Mesothelial cell of epicardium (in vitro differentiated cells): ENCODE measurements at regions not wholly inside any gene's neighbourhood (a gene's known extent, or its start where the extent isn't known, plus 50 kb on each side); places are given as distances from the start of the nearest gene placed in this dataset.

Experiments used
- DNase-seq, 2 experiments: peaks; one replicate each; pipeline ENCODE4 v3.0.0; 2021; ENCODE audit warnings: low spot score in 2 of 2; ENCODE audit not compliant: unreplicated experiment in 2 of 2
- H3K27ac Mint-ChIP-seq: 2 replicates; pipeline ENCODE4 v1.8.0; 2021; ENCODE audit warnings: mixed read lengths
- H3K27me3 Mint-ChIP-seq: 2 replicates; pipeline ENCODE4 v1.8.0; 2021; ENCODE audit warnings: low read depth, mixed read lengths
- H3K36me3 Mint-ChIP-seq: 2 replicates; pipeline ENCODE4 v1.8.0; 2021; ENCODE audit warnings: mixed read lengths
- H3K4me1 Mint-ChIP-seq: 2 replicates; pipeline ENCODE4 v1.8.0; 2021; ENCODE audit warnings: mixed read lengths
- H3K4me3 Mint-ChIP-seq: 2 replicates; pipeline ENCODE4 v1.8.0; 2021; ENCODE audit warnings: mild to moderate bottlenecking, moderate library complexity, mixed read lengths
- H3K9me3 Mint-ChIP-seq: 2 replicates; pipeline ENCODE4 v1.8.0; 2021; ENCODE audit warnings: mixed read lengths
- TF ChIP-seq, protein P1 (sequence below): fragments of 200-600 bp; sonication (generic); IDR thresholded peaks from one replicate; pipeline ENCODE4 v1.5.0; 2021; ENCODE audit warnings: antibody characterized with exemption; ENCODE audit not compliant: unreplicated experiment

DNA sequence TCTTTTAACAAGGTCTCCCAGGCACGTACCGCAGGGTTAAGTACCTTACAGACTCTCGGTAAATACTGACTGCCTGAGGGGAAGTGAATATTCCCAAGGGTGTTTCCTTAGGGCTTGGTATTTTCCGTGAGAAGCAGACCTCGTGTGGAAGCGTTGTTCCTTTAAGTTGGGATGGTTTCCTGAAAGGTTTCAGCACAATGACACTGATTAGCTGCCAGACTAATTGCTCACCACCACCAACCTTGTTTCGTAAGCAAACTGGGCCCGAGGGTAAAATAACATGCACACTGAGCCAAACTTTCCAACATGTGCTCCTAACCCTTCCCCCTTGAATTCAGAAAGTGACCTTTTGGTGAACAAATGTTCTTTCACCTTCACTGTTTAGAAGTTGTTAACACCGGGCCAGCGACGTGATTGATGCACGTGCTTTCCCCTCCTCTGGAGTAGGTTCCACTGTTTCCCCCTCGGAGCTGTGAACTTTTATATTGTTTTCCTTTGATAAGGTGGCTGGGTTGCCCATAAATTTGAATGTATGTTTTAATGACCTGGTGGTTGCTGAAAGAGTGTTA, 128.1 kb upstream of the RPS23 start:
- Mint-ChIP-seq H3K9me3 (peaks cover 37% of the 10 kb centered on the region), H3K27me3 (no peaks in the 10 kb centered on the region), H3K36me3 (peaks cover 13% of the 10 kb centered on the region), H3K27ac (no peak overlapping the region), H3K4me1 (no peaks in the 10 kb centered on the region), H3K4me3 (no peak overlapping the region)
- DNase-seq, result no peak
- TF ChIP-seq, protein P1, sequence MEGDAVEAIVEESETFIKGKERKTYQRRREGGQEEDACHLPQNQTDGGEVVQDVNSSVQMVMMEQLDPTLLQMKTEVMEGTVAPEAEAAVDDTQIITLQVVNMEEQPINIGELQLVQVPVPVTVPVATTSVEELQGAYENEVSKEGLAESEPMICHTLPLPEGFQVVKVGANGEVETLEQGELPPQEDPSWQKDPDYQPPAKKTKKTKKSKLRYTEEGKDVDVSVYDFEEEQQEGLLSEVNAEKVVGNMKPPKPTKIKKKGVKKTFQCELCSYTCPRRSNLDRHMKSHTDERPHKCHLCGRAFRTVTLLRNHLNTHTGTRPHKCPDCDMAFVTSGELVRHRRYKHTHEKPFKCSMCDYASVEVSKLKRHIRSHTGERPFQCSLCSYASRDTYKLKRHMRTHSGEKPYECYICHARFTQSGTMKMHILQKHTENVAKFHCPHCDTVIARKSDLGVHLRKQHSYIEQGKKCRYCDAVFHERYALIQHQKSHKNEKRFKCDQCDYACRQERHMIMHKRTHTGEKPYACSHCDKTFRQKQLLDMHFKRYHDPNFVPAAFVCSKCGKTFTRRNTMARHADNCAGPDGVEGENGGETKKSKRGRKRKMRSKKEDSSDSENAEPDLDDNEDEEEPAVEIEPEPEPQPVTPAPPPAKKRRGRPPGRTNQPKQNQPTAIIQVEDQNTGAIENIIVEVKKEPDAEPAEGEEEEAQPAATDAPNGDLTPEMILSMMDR, result no peak

DNA sequence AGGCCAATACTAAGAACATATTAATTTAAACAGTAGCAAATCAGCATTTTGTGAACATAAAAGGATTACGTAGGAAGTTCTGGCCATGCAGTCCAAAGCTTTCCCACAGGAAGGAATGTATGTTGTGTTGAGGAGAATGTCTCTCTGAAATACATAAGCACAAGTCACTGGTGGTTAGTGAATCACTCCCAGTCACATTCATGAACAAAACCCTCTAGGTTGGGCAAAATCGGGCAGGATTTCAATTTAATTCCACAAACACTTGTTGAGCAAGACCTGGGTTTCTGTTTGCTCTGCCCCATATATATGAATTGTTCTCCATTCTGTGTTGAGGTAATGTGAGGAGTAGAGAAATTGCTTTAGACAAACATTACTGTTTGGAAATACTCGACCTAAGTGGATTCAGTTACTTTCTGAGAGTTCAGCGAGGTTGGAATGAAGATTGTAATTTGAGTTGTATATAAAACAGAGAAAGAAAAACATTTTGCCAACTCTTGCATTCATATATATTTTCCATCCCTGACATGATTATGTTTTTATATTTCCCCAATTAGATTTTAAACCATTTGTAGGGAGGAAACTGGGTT, 127.6 kb upstream of the RPS23 start:
- H3K36me3 Mint-ChIP-seq, result peaks cover 13% of the 10 kb centered on the region
- peaks cover 37% of the 10 kb centered on the region for H3K9me3 Mint-ChIP-seq
- H3K4me1 Mint-ChIP-seq, result no peaks in the 10 kb centered on the region
- TF ChIP-seq, protein P1, result no peak
- no peaks in the 10 kb centered on the region for H3K27me3 Mint-ChIP-seq
- no peak overlapping the region for H3K4me3 Mint-ChIP-seq
- H3K27ac Mint-ChIP-seq, result no peak overlapping the region
- DNase-seq, result no peak

DNA sequence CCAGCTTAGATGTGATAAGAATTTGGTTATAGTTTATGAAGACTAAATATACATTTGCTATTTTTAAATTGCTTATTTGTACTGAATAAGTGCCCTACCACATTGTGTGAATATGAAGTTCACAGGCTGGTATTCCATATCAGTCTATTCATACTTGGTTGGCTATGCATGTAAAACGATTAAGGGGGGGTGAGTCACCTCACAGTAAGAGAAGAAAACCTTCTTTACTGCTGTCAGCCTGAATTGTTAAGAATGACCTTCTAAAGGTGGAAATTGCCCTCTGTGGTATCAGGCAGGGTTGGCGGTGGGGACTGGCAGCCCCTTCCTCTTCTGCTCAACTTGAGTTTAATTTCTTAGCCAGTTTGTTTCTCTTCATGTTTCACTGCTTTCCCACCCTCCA, 127.0 kb upstream of the RPS23 start:
- no peak for DNase-seq
- H3K4me3 Mint-ChIP-seq, result no peak overlapping the region
- peaks cover 13% of the 10 kb centered on the region for H3K36me3 Mint-ChIP-seq
- H3K27me3 Mint-ChIP-seq, result no peaks in the 10 kb centered on the region
- TF ChIP-seq, protein P1, result no peak
- no peak overlapping the region for H3K27ac Mint-ChIP-seq
- H3K9me3 Mint-ChIP-seq, result peaks cover 37% of the 10 kb centered on the region
- no peaks in the 10 kb centered on the region for H3K4me1 Mint-ChIP-seq

DNA sequence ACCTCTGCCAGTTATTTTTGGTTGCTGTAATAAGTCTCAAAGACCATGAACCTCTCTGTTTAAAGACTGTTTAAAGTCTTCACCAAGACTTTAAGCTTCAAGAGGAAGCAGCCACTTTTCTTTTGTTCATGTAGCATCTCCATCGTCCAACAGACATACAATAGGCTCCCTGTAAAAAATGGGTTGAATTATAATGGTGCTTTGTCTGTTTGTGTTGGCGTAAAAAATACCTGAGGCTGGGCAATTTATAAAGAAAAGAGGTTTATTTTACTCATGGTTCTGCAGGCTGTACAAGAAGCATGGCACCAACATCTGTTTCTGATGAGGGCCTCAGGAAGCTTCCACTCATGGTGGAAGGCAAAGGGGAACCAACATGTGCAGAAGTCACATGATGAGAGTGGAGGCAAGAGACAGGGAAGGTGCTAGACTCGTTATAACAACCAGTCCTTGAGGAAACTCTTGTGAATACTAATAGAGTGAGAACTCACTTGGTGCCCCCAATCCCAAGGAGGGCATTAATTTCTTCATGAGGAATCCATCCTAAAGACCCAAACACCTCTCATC, 126.3 kb upstream of the RPS23 start:
- Mint-ChIP-seq H3K4me3 (no peak overlapping the region), H3K27me3 (no peaks in the 10 kb centered on the region), H3K36me3 (peaks cover 13% of the 10 kb centered on the region), H3K9me3 (peaks cover 41% of the 10 kb centered on the region), H3K4me1 (no peaks in the 10 kb centered on the region), H3K27ac (no peak overlapping the region)
- TF ChIP-seq, protein P1, result no peak
- no peak for DNase-seq

DNA sequence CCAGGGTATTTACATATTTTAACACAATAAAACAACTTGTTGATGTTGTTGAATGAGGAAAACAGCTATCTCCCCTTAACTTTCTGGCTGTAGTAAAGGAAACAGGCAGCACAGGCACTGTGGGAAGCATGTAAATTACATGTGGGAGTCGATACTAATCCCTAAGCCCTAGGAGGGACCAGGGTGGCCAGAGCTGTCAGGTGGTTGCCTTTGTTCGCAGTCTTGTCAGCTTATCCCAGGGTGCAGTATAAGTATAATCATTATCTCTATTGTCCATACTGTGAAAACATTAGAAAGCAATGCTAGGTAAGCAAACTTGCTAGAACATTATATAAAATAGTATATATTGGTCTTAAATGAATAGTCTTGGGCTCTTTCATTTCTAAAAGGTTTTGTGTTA, 125.6 kb upstream of the RPS23 start:
- H3K36me3 Mint-ChIP-seq, result peaks cover 13% of the 10 kb centered on the region
- H3K27me3 Mint-ChIP-seq, result no peaks in the 10 kb centered on the region
- H3K27ac Mint-ChIP-seq, result no peak overlapping the region
- no peak overlapping the region for H3K4me3 Mint-ChIP-seq
- TF ChIP-seq, protein P1, result no peak
- H3K9me3 Mint-ChIP-seq, result peaks cover 41% of the 10 kb centered on the region
- peaks cover 3% of the 10 kb centered on the region for H3K4me1 Mint-ChIP-seq
- no peak for DNase-seq
